PC-9 (cell line): ENCODE measurements at regions not wholly inside any gene's neighbourhood (a gene's known extent, or its start where the extent isn't known, plus 50 kb on each side); places are given as distances from the start of the nearest gene placed in this dataset.
"Not testable (repeated sequence)": the region's sequence is repeated elsewhere in the genome, so short reads cannot be mapped to it uniquely, and the experiment has no call there.

Experiments used
- BruUV-seq: library from RNA; stranded (reverse); fragments of 400-500 nt; replicated peaks from 2 replicates; lab custom pipeline; 2021; lab: Mats Ljungman, UMichigan
- CTCF ChIA-PET: fragments of 300-600 bp; sonication (Branson Sonifier 250); formaldehyde crosslinking; loops from one replicate; lab custom pipeline; 2022; ENCODE audit warnings: antibody characterized with exemption; lab: Charles Lee
- POLR2A ChIA-PET: fragments of 300-600 bp; sonication (Branson Sonifier 250); formaldehyde crosslinking; loops from one replicate; lab custom pipeline; 2022; ENCODE audit warnings: antibody characterized with exemption; ENCODE audit not compliant: unreplicated experiment; lab: Charles Lee
- DNase-seq, 2 experiments: peaks; one replicate each; pipeline versions ENCODE4 v3.0.0 to v3.0.0-alpha.2; 2015 to 2022; ENCODE audit warnings: mixed read lengths in 1 of 2
- H2AFZ ChIP-seq: fragments of 200-600 bp; sonication (generic); 2 replicates; pipeline ENCODE4 v1.8.1; 2017; ENCODE audit warnings: antibody characterized with exemption
- H3F3A ChIP-seq: fragments of 200-600 bp; sonication (generic); 2 replicates; pipeline ENCODE4 v1.8.1; 2017; ENCODE audit warnings: antibody characterized with exemption, mild to moderate bottlenecking, low read depth; ENCODE audit not compliant: insufficient read depth
- H3K27ac ChIP-seq: fragments of 200-600 bp; sonication (generic); 2 replicates; pipeline ENCODE4 v1.6.1; 2016; ENCODE audit warnings: mixed run types
- H3K27me3 ChIP-seq: fragments of 200-600 bp; sonication (generic); 2 replicates; pipeline ENCODE4 v1.6.1; 2016; ENCODE audit warnings: low read depth, mixed run types; ENCODE audit not compliant: insufficient read depth
- H3K36me3 ChIP-seq: fragments of 200-600 bp; sonication (generic); 2 replicates; pipeline ENCODE4 v1.6.1; 2016; ENCODE audit warnings: low read depth, mixed run types
- H3K4me1 ChIP-seq: fragments of 200-600 bp; sonication (generic); replicated peaks from 2 replicates; pipeline ENCODE4 v1.6.1; 2016; ENCODE audit warnings: mixed run types; ENCODE audit not compliant: insufficient read depth
- H3K4me2 ChIP-seq: fragments of 200-600 bp; sonication (generic); 2 replicates; pipeline ENCODE4 v1.6.1; 2017; ENCODE audit warnings: mixed run types
- H3K4me3 ChIP-seq: fragments of 200-600 bp; sonication (generic); 2 replicates; pipeline ENCODE4 v1.6.1; 2016; ENCODE audit warnings: mixed run types
- H3K79me2 ChIP-seq: fragments of 200-600 bp; sonication (generic); 2 replicates; pipeline ENCODE4 v1.6.1; 2017; ENCODE audit warnings: low read depth, mixed run types
- H3K9me2 ChIP-seq: fragments of 200-600 bp; sonication (generic); 2 replicates; pipeline ENCODE4 v1.8.1; 2017; ENCODE audit warnings: mild to moderate bottlenecking; ENCODE audit not compliant: insufficient read depth
- H3K9me3 ChIP-seq: fragments of 200-600 bp; sonication (generic); 2 replicates; pipeline ENCODE4 v1.8.1; 2016; ENCODE audit warnings: low read depth; ENCODE audit not compliant: insufficient read depth
- H4K20me1 ChIP-seq: fragments of 200-600 bp; sonication (generic); 2 replicates; pipeline ENCODE4 v1.8.1; 2017; ENCODE audit not compliant: insufficient read depth
- EZH2 ChIP-seq: fragments of 200-600 bp; sonication (generic); IDR thresholded peaks from 2 replicates; pipeline ENCODE4 v1.8.0; 2017; ENCODE audit warnings: antibody characterized with exemption, low read depth
- intact Hi-C: fragments of 100-400 bp; cut with micrococcal nuclease; formaldehyde crosslinking; loops from one replicate; pipeline ENCODE4 v1.10.0; 2022; ENCODE audit not compliant: unreplicated experiment
- TF ChIP-seq, protein P1 (sequence below): fragments of 200-600 bp; sonication (generic); conservative IDR thresholded peaks from 2 replicates; pipeline ENCODE4 v1.6.1; 2017; ENCODE audit warnings: mixed run types, antibody characterized with exemption, mild to moderate bottlenecking, moderate library complexity

DNA sequence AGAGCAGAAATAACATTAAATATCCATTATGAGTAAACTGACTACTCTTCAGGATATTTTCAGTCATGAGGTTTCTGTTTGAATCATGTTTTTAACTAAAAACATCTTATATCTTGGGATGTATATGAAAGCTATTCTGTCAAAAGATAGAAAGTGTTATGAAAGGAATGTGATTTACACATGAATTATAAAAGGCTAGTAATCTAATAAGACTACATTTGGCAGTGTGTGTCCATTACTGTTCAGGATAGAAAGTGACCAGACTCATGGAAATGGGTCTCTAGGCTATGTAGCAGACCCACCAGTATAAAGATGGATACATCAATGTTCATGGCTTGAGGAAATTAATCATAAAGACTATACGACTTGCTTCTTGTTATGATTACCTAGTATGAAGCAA, 1328.2 kb upstream of the NUDT12 start:
- Histone ChIP-seq H3F3A (no peaks in the 10 kb centered on the region), H3K27ac (no peak overlapping the region), H3K36me3 (no peaks in the 10 kb centered on the region), H2AFZ (no peak overlapping the region), H3K9me3 (no peaks in the 10 kb centered on the region), H3K4me2 (no peak overlapping the region), H3K9me2 (no peaks in the 10 kb centered on the region; the same call in none of the 2 replicates), H4K20me1 (no peaks in the 10 kb centered on the region), H3K4me1 (no peaks in the 10 kb centered on the region), H3K27me3 (no peaks in the 10 kb centered on the region), H3K4me3 (no peak overlapping the region), H3K79me2 (no peaks in the 10 kb centered on the region)
- TF ChIP-seq, protein P1, sequence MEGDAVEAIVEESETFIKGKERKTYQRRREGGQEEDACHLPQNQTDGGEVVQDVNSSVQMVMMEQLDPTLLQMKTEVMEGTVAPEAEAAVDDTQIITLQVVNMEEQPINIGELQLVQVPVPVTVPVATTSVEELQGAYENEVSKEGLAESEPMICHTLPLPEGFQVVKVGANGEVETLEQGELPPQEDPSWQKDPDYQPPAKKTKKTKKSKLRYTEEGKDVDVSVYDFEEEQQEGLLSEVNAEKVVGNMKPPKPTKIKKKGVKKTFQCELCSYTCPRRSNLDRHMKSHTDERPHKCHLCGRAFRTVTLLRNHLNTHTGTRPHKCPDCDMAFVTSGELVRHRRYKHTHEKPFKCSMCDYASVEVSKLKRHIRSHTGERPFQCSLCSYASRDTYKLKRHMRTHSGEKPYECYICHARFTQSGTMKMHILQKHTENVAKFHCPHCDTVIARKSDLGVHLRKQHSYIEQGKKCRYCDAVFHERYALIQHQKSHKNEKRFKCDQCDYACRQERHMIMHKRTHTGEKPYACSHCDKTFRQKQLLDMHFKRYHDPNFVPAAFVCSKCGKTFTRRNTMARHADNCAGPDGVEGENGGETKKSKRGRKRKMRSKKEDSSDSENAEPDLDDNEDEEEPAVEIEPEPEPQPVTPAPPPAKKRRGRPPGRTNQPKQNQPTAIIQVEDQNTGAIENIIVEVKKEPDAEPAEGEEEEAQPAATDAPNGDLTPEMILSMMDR = no peak
- no peak for TF ChIP-seq EZH2
- intact Hi-C loops = no loop called here
- ChIA-PET CTCF (no interaction called here), POLR2A (no interaction called here)
- DNase-seq = no peak
- no TSS peak for BruUV-seq

DNA sequence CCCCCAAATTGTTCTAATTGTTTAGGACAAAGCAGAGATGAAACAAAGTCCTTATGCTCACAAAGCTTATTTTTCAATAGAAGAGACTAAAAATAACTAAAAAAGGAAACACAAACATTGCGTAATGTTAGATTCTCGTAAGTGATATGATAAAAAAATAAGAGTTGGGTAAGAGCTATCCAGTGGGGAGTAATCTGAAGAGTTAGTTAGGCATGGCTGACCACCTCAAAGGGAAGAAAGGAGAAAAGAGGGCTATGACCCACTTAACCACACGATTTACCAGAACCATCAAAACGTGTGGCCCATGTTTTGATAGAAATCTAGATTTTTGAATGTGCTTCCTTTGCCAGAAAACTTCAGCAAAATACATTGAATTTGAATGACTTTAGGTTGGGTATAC, 1296.8 kb upstream of the NUDT12 start:
- Histone ChIP-seq H3K36me3 (no peaks in the 10 kb centered on the region), H3K79me2 (no peaks in the 10 kb centered on the region), H3K9me2 (no peaks in the 10 kb centered on the region), H3K4me1 (no peaks in the 10 kb centered on the region), H3K9me3 (no peaks in the 10 kb centered on the region), H4K20me1 (no peaks in the 10 kb centered on the region), H2AFZ (no peak overlapping the region), H3K4me3 (no peak overlapping the region), H3F3A (no peaks in the 10 kb centered on the region), H3K4me2 (no peak overlapping the region), H3K27me3 (no peaks in the 10 kb centered on the region), H3K27ac (no peak overlapping the region)
- DNase-seq = no peak
- POLR2A ChIA-PET = no interaction called here
- intact Hi-C loops = no loop called here
- no TSS peak for BruUV-seq
- no peak for TF ChIP-seq EZH2
- TF ChIP-seq, protein P1 = no peak
- CTCF ChIA-PET = no interaction called here

DNA sequence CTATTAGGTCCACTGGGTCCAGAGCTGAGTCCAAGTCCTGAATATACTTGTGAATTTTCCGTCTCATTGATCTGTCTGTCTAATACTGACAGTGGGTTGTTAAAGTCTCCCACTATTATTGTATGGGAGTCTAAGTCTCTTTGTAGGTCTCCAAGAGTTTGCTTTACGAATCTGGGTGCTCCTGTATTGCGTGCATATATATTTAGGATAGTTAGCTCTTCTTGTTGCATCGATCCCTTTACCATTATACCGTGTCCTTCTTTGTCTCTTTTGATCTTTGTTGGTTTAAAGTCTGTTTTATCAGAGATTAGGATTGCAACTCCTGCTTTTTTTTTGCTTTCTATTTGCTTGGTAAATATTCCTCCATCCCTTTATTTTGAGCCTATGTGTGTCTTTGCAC, 1289.5 kb upstream of the NUDT12 start:
- H3K9me2 ChIP-seq = not testable (repeated sequence)

DNA sequence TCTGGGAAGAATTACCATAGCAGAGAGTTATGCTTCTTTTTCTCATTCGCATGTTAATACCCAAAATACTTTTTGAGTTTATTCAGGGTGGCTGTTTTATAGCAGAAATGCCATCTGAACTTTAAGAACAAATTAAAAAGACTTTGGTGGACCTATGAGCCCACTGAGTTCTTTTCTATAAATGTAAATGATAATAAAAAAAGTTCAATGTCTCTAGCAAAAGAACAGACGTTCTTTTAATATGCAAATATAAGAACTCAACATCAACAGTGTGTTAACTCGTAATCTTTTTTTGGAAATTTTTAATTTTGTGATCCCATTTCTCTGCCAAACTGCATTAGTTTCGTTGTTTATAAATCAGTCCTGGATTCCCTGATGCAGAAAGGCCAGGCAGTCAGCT, 1283.0 kb upstream of the NUDT12 start:
- intact Hi-C loops = no loop called here
- Histone ChIP-seq H3K9me2 (no peaks in the 10 kb centered on the region; the same call in 1 of the 2 replicates), H3K4me1 (no peaks in the 10 kb centered on the region), H3K4me2 (no peak overlapping the region), H3K36me3 (no peaks in the 10 kb centered on the region), H3K79me2 (no peaks in the 10 kb centered on the region), H3F3A (no peaks in the 10 kb centered on the region), H3K27ac (no peak overlapping the region), H4K20me1 (no peaks in the 10 kb centered on the region), H3K4me3 (no peak overlapping the region), H3K9me3 (no peaks in the 10 kb centered on the region), H2AFZ (no peak overlapping the region), H3K27me3 (no peaks in the 10 kb centered on the region)
- no peak for TF ChIP-seq EZH2
- TF ChIP-seq, protein P1 = no peak
- no peak for DNase-seq
- ChIA-PET POLR2A (no interaction called here), CTCF (no interaction called here)
- BruUV-seq = no TSS peak

More for the DNA sequence above, 1289.5 kb upstream of the NUDT12 start:
- H3F3A ChIP-seq, H3K4me2 ChIP-seq, H3K9me3 ChIP-seq, CTCF ChIA-PET, BruUV-seq, H4K20me1 ChIP-seq, intact Hi-C loops, H3K27me3 ChIP-seq, H3K79me2 ChIP-seq, H2AFZ ChIP-seq, POLR2A ChIA-PET, H3K27ac ChIP-seq, H3K4me1 ChIP-seq, H3K4me3 ChIP-seq, H3K36me3 ChIP-seq, DNase-seq: not testable (repeated sequence)
